Memory B cell (primary cell): ENCODE measurements at regions not wholly inside any gene's neighbourhood (a gene's known extent, or its start where the extent isn't known, plus 50 kb on each side); places are given as distances from the start of the nearest gene placed in this dataset.
A peak's percentile ranks its signal among the peaks of the same experiment; 100 is the strongest.

ENCODE experiments used
- ATAC-seq: fragments of 150-1000 bp; cut with Tn5 transposase; 2 replicates; pipeline ENCODE4 v1.10.0; 2021; ENCODE audit warnings: low read depth, mild to moderate bottlenecking, moderate library complexity
- DNase-seq, 2 donors: peaks; one replicate each; pipeline ENCODE4 v3.0.0; 2022; ENCODE audit warnings: low spot score in 2 of 2
- H3K27ac Mint-ChIP-seq: one replicate; pipeline ENCODE4 v1.8.0; 2022; ENCODE audit warnings: mild to moderate bottlenecking, moderate library complexity, mixed read lengths
- H3K27me3 Mint-ChIP-seq: one replicate; pipeline ENCODE4 v1.8.0; 2022; ENCODE audit warnings: mixed read lengths
- H3K36me3 Mint-ChIP-seq: one replicate; pipeline ENCODE4 v1.8.0; 2022; ENCODE audit warnings: mild to moderate bottlenecking, mixed read lengths
- H3K4me1 Mint-ChIP-seq: one replicate; pipeline ENCODE4 v1.8.0; 2022; ENCODE audit warnings: mixed read lengths
- H3K4me3 Mint-ChIP-seq: one replicate; pipeline ENCODE4 v1.8.0; 2022; ENCODE audit warnings: mild to moderate bottlenecking, moderate library complexity, mixed read lengths
- H3K9me3 Mint-ChIP-seq: one replicate; pipeline ENCODE4 v1.8.0; 2022; ENCODE audit warnings: mixed read lengths

DNA sequence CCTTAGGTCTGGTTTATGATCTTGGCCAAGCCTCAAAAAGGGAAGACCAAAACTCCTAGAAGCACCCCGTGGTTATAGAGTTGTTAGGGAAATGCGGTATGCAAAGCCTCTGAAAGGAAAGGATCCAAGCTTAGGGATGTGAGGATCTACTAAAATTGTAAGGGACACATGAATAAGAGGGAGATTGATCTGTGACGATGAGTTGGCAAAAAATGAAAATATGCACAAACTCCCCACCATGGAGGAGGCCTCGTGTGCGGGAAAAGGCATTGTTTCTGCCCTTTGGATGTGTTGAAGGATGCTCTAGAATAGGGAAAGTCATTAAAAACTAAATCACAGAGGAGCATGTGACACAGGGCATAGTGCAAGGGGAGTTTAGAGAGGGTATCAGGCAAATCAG is 88.7 kb upstream of the UBL3 start:
- H3K27ac Mint-ChIP-seq: no peak overlapping the region
- no peak for DNase-seq
- no peaks in the 10 kb centered on the region for H3K9me3 Mint-ChIP-seq
- H3K4me1 Mint-ChIP-seq: peaks cover 14% of the 10 kb centered on the region
- ATAC-seq: no peak
- H3K27me3 Mint-ChIP-seq: peaks cover 3% of the 10 kb centered on the region
- no peaks in the 10 kb centered on the region for H3K36me3 Mint-ChIP-seq
- H3K4me3 Mint-ChIP-seq: no peak overlapping the region

GRCh38 chr13:29937841-29938240 is 87.4 kb upstream of the UBL3 start:
- no peak overlapping the region for H3K4me3 Mint-ChIP-seq
- no peaks in the 10 kb centered on the region for H3K36me3 Mint-ChIP-seq
- no peak for DNase-seq

DNA sequence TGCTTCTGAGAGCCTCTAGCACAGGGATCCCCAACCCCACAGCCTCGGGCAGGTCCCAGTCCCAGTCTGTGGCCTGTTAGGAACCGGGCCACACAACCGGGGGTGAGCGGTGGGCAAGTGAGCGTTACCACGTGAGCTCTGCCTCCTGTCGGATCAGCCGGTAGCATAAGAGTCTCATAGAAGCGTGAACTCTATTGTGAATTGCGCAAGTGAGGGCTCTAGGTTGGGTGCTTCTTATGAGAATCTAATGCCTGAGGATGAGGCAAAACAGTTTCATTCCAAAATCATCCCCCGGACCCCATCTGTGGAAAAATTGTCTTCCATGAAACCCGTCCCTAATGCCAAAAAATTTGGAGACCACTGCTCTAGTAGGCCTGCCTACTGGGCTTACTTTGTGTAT is 87.0 kb upstream of the UBL3 start:
- H3K4me1 Mint-ChIP-seq: peaks cover 14% of the 10 kb centered on the region
- H3K4me3 Mint-ChIP-seq: no peak overlapping the region
- no peak for ATAC-seq
- no peaks in the 10 kb centered on the region for H3K9me3 Mint-ChIP-seq
- H3K27ac Mint-ChIP-seq: no peak overlapping the region
- DNase-seq: no peak
- peaks cover 5% of the 10 kb centered on the region for H3K27me3 Mint-ChIP-seq
- no peaks in the 10 kb centered on the region for H3K36me3 Mint-ChIP-seq

More at GRCh38 chr13:29937841-29938240, 87.4 kb upstream of the UBL3 start:
- Mint-ChIP-seq H3K27me3 (peaks cover 3% of the 10 kb centered on the region), H3K27ac (no peak overlapping the region), H3K4me1 (peaks cover 14% of the 10 kb centered on the region), H3K9me3 (no peaks in the 10 kb centered on the region)
- no peak for ATAC-seq

DNA sequence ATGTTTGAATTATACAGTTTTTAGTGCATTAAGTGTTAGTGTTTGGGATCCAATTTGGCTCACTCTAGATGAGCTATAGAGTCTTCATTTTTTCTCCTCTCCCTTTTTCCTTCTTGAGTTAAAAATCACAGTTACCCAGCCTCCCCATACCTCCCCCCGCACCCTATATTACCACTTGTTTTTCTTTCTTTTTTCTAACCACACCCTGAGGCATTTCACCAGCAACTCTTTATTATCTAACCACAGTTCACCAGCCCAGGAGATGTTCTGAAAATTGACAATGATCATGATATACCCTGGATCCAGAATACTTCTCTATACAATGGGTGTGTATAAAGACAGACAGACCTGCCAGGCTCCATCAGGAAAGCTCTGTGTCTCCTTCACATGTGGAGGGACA is 86.5 kb upstream of the UBL3 start:
- ATAC-seq (no peak), DNase-seq (no peak)
- H3K4me3 Mint-ChIP-seq: peak overlapping the region; percentile 19
- no peaks in the 10 kb centered on the region for H3K9me3 Mint-ChIP-seq
- H3K27me3 Mint-ChIP-seq: peaks cover 5% of the 10 kb centered on the region
- H3K36me3 Mint-ChIP-seq: no peaks in the 10 kb centered on the region
- peaks cover 14% of the 10 kb centered on the region for H3K4me1 Mint-ChIP-seq
- H3K27ac Mint-ChIP-seq: peak overlapping the region; percentile 7

DNA sequence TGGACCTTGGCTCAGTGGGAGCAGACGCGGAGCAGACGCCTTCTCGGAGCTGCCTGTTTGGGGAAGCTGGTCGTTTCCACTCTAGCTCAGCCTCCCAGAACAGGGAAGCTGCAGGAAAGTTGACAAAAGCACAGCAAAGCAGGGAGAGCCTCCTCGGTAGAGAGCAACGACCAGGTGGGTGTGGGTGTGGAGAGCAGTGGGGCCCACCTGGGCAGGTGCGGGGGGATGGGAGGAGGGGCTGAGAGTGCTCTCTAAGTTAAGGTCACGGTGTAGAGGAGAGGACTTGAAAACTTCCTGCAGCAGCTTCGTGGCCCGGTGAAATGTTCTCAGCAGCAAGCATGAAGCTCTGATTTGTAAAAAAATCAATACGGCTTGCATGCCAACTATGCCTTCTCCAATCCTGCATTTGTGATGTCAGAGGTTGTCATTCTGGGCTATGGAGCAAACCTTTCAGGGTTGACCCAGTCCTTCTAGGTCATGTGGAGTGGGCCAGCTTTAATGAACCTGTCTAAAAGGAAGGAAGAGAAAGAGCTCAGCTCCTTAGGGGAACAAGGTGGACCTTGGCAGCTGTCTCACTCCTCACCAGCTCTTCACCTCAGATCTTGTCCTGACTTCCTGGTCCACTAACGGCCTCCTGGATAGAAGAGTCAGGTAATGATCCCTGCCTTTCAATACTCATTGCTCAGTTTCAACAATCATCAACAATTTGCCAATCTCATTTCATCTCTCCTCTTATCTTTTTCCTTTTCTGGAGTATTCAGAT is 85.8 kb upstream of the UBL3 start:
- no peaks in the 10 kb centered on the region for H3K9me3 Mint-ChIP-seq
- H3K27me3 Mint-ChIP-seq: peaks cover 5% of the 10 kb centered on the region
- H3K27ac Mint-ChIP-seq: peak overlapping the region; percentile 7
- no peaks in the 10 kb centered on the region for H3K36me3 Mint-ChIP-seq
- DNase-seq (no peak), ATAC-seq (peak; percentile 31)
- peaks cover 14% of the 10 kb centered on the region for H3K4me1 Mint-ChIP-seq
- peak overlapping the region; percentile 76 for H3K4me3 Mint-ChIP-seq

DNA sequence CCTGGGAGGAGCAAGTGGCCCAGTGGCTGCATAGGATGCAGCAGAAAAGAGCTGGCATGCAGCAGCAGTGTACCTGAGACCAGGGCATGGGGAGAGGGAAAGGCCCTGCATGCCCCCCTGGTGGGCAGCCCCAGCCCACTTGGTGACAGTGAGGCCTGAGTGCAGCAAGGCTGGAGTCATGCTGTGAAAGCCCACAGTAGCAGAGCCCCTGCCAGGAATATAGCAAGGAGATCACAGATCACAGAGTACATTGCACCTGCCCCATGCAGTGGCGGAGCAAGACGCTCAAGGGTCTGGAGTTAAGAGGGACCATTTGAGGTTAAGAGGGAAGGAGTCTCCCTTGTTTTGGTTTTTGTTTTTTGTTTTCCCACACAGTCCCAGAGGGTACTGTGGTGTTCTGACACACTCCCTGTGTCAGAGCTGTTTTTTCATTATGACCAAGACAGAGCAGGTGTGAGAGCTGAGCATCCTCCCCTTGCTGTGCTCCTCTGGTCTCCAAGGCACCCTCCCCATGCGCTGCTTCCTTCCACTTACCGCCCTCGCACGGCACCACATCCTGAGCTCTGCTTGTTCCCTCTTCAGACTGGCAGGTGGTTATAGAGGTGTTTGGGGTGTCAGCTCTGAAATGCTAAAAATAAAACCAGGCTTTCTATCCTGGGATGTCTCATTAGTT is 85.0 kb upstream of the UBL3 start:
- no peak overlapping the region for H3K27ac Mint-ChIP-seq
- no peaks in the 10 kb centered on the region for H3K9me3 Mint-ChIP-seq
- H3K36me3 Mint-ChIP-seq: no peaks in the 10 kb centered on the region
- DNase-seq (peak in 1 of 2 donors; percentile 11), ATAC-seq (peak; percentile 90)
- peak overlapping the region; percentile 76 for H3K4me3 Mint-ChIP-seq
- H3K4me1 Mint-ChIP-seq: peaks cover 14% of the 10 kb centered on the region
- H3K27me3 Mint-ChIP-seq: peaks cover 6% of the 10 kb centered on the region

GRCh38 chr13:29934531-29935308 is 84.3 kb upstream of the UBL3 start:
- no peak for ATAC-seq
- Mint-ChIP-seq H3K4me1 (peaks cover 14% of the 10 kb centered on the region), H3K27me3 (peaks cover 5% of the 10 kb centered on the region)

GRCh38 chr13:29933401-29933800 is 83.0 kb upstream of the UBL3 start:
- H3K36me3 Mint-ChIP-seq: no peaks in the 10 kb centered on the region
- H3K9me3 Mint-ChIP-seq: no peaks in the 10 kb centered on the region
- peaks cover 6% of the 10 kb centered on the region for H3K27me3 Mint-ChIP-seq
- DNase-seq (no peak), ATAC-seq (no peak)
- H3K4me1 Mint-ChIP-seq: peaks cover 14% of the 10 kb centered on the region
- H3K27ac Mint-ChIP-seq: no peak overlapping the region
- no peak overlapping the region for H3K4me3 Mint-ChIP-seq

More at GRCh38 chr13:29934531-29935308, 84.3 kb upstream of the UBL3 start:
- Mint-ChIP-seq H3K36me3 (no peaks in the 10 kb centered on the region), H3K27ac (no peak overlapping the region), H3K9me3 (no peaks in the 10 kb centered on the region), H3K4me3 (no peak overlapping the region)
- no peak for DNase-seq

GRCh38 chr13:29931696-29932095 is 81.3 kb upstream of the UBL3 start:
- Mint-ChIP-seq H3K4me3 (no peak overlapping the region), H3K9me3 (no peaks in the 10 kb centered on the region), H3K27me3 (peaks cover 7% of the 10 kb centered on the region), H3K36me3 (no peaks in the 10 kb centered on the region), H3K4me1 (peaks cover 12% of the 10 kb centered on the region), H3K27ac (no peak overlapping the region)
- no peak for DNase-seq
- no peak for ATAC-seq

DNA sequence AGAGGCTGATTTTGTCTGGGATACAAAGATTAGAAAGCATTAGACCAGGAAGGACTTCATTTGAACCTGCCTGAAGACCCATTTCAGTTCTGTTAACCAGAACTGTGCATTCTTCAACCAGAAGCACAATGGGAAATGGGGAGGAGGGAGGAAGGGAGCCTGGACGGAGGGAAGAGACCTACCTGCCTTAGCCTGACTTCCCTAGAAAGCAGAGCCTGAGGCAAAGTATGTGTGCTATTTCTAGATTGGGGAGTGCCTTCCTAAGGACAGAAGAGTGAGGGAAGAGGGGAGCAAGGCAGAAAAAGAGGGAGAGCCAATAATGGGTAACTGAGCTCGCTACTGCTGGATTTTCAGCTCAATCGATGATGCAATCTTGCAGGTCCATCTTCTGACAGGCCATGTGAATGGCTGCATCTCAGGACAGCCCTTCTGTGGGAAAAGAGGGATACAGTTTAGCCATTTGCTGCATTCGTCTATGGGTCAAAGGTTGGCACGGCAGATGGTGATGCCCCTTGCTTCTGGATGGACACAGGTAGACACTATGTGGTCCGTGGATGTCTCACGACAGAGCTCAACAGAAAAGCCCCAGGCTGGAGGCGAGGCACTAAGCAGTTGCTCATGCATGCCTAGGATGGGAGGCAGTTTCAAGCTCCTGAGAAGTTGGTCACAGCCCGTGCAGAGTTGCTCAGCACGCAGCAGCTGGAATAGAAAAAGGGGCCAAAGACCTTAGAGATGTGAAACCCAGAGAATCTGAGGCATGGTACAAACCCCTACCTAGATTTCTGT is 78.8 kb upstream of the UBL3 start:
- H3K9me3 Mint-ChIP-seq: no peaks in the 10 kb centered on the region
- ATAC-seq: no peak

GRCh38 chr13:29926098-29926476 is 75.7 kb upstream of the UBL3 start:
- H3K36me3 Mint-ChIP-seq: no peaks in the 10 kb centered on the region
- H3K27ac Mint-ChIP-seq: no peak overlapping the region
- H3K4me3 Mint-ChIP-seq: no peak overlapping the region
- DNase-seq (no peak), ATAC-seq (no peak)
- peaks cover 10% of the 10 kb centered on the region for H3K27me3 Mint-ChIP-seq
- H3K4me1 Mint-ChIP-seq: no peaks in the 10 kb centered on the region
- H3K9me3 Mint-ChIP-seq: no peaks in the 10 kb centered on the region

More for the DNA sequence above, 78.8 kb upstream of the UBL3 start:
- Mint-ChIP-seq H3K27me3 (peaks cover 12% of the 10 kb centered on the region), H3K36me3 (no peaks in the 10 kb centered on the region), H3K4me3 (no peak overlapping the region), H3K4me1 (no peaks in the 10 kb centered on the region), H3K27ac (no peak overlapping the region)
- no peak for DNase-seq

GRCh38 chr13:29925457-29926097 is 75.2 kb upstream of the UBL3 start:
- no peaks in the 10 kb centered on the region for H3K36me3 Mint-ChIP-seq
- no peaks in the 10 kb centered on the region for H3K9me3 Mint-ChIP-seq
- no peak overlapping the region for H3K4me3 Mint-ChIP-seq
- ATAC-seq (no peak), DNase-seq (no peak)
- H3K4me1 Mint-ChIP-seq: no peaks in the 10 kb centered on the region
- peaks cover 9% of the 10 kb centered on the region for H3K27me3 Mint-ChIP-seq
- no peak overlapping the region for H3K27ac Mint-ChIP-seq
